ENCODE measurements at regions not wholly inside any gene's neighbourhood (a gene's known extent, or its start where the extent isn't known, plus 50 kb on each side); places are given as distances from the start of the nearest gene placed in this dataset.

- no peak for DNase-seq
- no peak for TF ChIP-seq POLR2A (IDR thresholded peaks at IDR 0.05)
- no peak for TF ChIP-seq POLR2AphosphoS5 (IDR thresholded peaks at IDR 0.05)
- no peak for TF ChIP-seq EP300 (IDR thresholded peaks at IDR 0.05; ENCODE audit: low read depth)
- no peak for TF ChIP-seq CTCF (IDR thresholded peaks at IDR 0.05)
- Histone ChIP-seq H3K9me3 (no peaks in the 10 kb centered on the region), H3K4me1 (no peaks in the 10 kb centered on the region), H3K4me3 (no peak overlapping the region), H3K36me3 (no peaks in the 10 kb centered on the region), H3K27me3 (peaks cover 13% of the 10 kb centered on the region), H3K27ac (no peak overlapping the region)
- WGBS, 2 donors (ENCODE audit: low coverage in 1 of 2), result 35 to 47% methylated on average over 4 to 13 of the region's 13 CpGs
- in situ Hi-C loops (cut with MboI; ENCODE audit: low pct_ligation_motif_present in 1 of 4, low pct_unique_long_range_greater_than_20kb in 1 of 4, low sequenced_read_pairs in 3 of 4) (no loop called here), intact Hi-C loops (cut with DNase I; ENCODE audit: low total_unique reads) (no loop called here)
These were observed 400.9 kb upstream of the IRX1 start for GRCh38 chr5:3194684-3195083.

GRCh38 chr5:3194271-3194670 is 401.4 kb upstream of the IRX1 start:
- peaks cover 13% of the 10 kb centered on the region for H3K27me3 ChIP-seq
- TF ChIP-seq POLR2AphosphoS5 (IDR thresholded peaks at IDR 0.05) (no peak), EP300 (IDR thresholded peaks at IDR 0.05; ENCODE audit: low read depth) (no peak), POLR2A (IDR thresholded peaks at IDR 0.05) (no peak), CTCF (IDR thresholded peaks at IDR 0.05) (no peak)
- 67 to 71% methylated on average over 7 of the region's 7 CpGs for WGBS, 2 donors (ENCODE audit: low coverage in 1 of 2)
- no peak for DNase-seq
- no peaks in the 10 kb centered on the region for H3K9me3 ChIP-seq
- H3K27ac ChIP-seq, result no peak overlapping the region
- in situ Hi-C loops (cut with MboI; ENCODE audit: low pct_ligation_motif_present in 1 of 4, low pct_unique_long_range_greater_than_20kb in 1 of 4, low sequenced_read_pairs in 3 of 4) (no loop called here), intact Hi-C loops (cut with DNase I; ENCODE audit: low total_unique reads) (no loop called here)
- no peak overlapping the region for H3K4me3 ChIP-seq
- no peaks in the 10 kb centered on the region for H3K36me3 ChIP-seq
- no peaks in the 10 kb centered on the region for H3K4me1 ChIP-seq

- 17 to 80% methylated on average over 2 to 15 of the region's 15 CpGs for WGBS, 2 donors (ENCODE audit: low coverage in 1 of 2)
- intact Hi-C loops (cut with DNase I; ENCODE audit: low total_unique reads), result no loop called here
These were observed 404.0 kb upstream of the IRX1 start for GRCh38 chr5:3191585-3191984.

GRCh38 chr5:3190930-3191329 is 404.7 kb upstream of the IRX1 start:
- peaks cover 5% of the 10 kb centered on the region for H3K27me3 ChIP-seq
- H3K36me3 ChIP-seq, result no peaks in the 10 kb centered on the region
- H3K4me1 ChIP-seq, result no peaks in the 10 kb centered on the region
- in situ Hi-C loops (cut with MboI; ENCODE audit: low pct_ligation_motif_present in 1 of 4, low pct_unique_long_range_greater_than_20kb in 1 of 4, low sequenced_read_pairs in 3 of 4) (no loop called here), intact Hi-C loops (cut with DNase I; ENCODE audit: low total_unique reads) (no loop called here)
- no peak for DNase-seq
- no peak for TF ChIP-seq EP300 (IDR thresholded peaks at IDR 0.05; ENCODE audit: low read depth)
- TF ChIP-seq CTCF (IDR thresholded peaks at IDR 0.05), result no peak
- no peak for TF ChIP-seq POLR2A (IDR thresholded peaks at IDR 0.05)
- no peak for TF ChIP-seq POLR2AphosphoS5 (IDR thresholded peaks at IDR 0.05)
- WGBS, 2 donors (ENCODE audit: low coverage in 1 of 2), result 76 to 78% methylated on average over 3 to 10 of the region's 10 CpGs
- H3K4me3 ChIP-seq, result no peak overlapping the region
- H3K9me3 ChIP-seq, result no peaks in the 10 kb centered on the region
- no peak overlapping the region for H3K27ac ChIP-seq

More at GRCh38 chr5:3191585-3191984, 404.0 kb upstream of the IRX1 start:
- Histone ChIP-seq H3K27me3 (peaks cover 5% of the 10 kb centered on the region), H3K27ac (no peak overlapping the region), H3K9me3 (no peaks in the 10 kb centered on the region), H3K4me3 (no peak overlapping the region), H3K36me3 (no peaks in the 10 kb centered on the region), H3K4me1 (no peaks in the 10 kb centered on the region)
- DNase-seq, result no peak
- no peak for TF ChIP-seq CTCF (IDR thresholded peaks at IDR 0.05)
- in situ Hi-C loops (cut with MboI; ENCODE audit: low pct_ligation_motif_present in 1 of 4, low pct_unique_long_range_greater_than_20kb in 1 of 4, low sequenced_read_pairs in 3 of 4), result no loop called here

All from transverse colon (tissue), 4 donors.